ENCODE measurements at regions not wholly inside any gene's neighbourhood (a gene's known extent, or its start where the extent isn't known, plus 50 kb on each side); places are given as distances from the start of the nearest gene placed in this dataset.
"Not testable (repeated sequence)": the region's sequence is repeated elsewhere in the genome, so short reads cannot be mapped to it uniquely, and the experiment has no call there.

- 81 to 87% (median 83%) methylated on average over 9 of the region's 9 CpGs for WGBS, 4 donors
- DNase-seq (no peak), ATAC-seq (no peak)
- TF ChIP-seq, protein P1, sequence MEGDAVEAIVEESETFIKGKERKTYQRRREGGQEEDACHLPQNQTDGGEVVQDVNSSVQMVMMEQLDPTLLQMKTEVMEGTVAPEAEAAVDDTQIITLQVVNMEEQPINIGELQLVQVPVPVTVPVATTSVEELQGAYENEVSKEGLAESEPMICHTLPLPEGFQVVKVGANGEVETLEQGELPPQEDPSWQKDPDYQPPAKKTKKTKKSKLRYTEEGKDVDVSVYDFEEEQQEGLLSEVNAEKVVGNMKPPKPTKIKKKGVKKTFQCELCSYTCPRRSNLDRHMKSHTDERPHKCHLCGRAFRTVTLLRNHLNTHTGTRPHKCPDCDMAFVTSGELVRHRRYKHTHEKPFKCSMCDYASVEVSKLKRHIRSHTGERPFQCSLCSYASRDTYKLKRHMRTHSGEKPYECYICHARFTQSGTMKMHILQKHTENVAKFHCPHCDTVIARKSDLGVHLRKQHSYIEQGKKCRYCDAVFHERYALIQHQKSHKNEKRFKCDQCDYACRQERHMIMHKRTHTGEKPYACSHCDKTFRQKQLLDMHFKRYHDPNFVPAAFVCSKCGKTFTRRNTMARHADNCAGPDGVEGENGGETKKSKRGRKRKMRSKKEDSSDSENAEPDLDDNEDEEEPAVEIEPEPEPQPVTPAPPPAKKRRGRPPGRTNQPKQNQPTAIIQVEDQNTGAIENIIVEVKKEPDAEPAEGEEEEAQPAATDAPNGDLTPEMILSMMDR (IDR thresholded peaks at IDR 0.05): no peak
- no peak for TF ChIP-seq POLR2A (IDR thresholded peaks at IDR 0.05)
- Histone ChIP-seq H3K4me3 (no peak overlapping the region), H3K9me3 (peaks cover 0 to 10% (median 0%) of the 10 kb centered on the region in 12 donors), H3K27ac (no peak overlapping the region), H3K27me3 (no peaks in the 10 kb centered on the region), H3K36me3 (no peaks in the 10 kb centered on the region), H3K4me1 (no peaks in the 10 kb centered on the region)
- intact Hi-C loops (cut with DNase I): no loop called here
These were observed 84.6 kb upstream of the PPP2R3B start for GRCh38 chrX:471281-471680.

- H3K4me1 ChIP-seq; H3K36me3 ChIP-seq; intact Hi-C loops (cut with DNase I); H3K4me3 ChIP-seq; DNase-seq; ATAC-seq; H3K27me3 ChIP-seq; H3K27ac ChIP-seq: not testable (repeated sequence)
- peaks cover 0 to 10% (median 0%) of the 10 kb centered on the region in 12 donors for H3K9me3 ChIP-seq
- 82 to 90% (median 88%) methylated on average over 9 of the region's 9 CpGs for WGBS, 4 donors
These were observed 85.6 kb upstream of the PPP2R3B start for GRCh38 chrX:472275-472674.

GRCh38 chrX:475926-476723, 89.4 kb upstream of the PPP2R3B start:
- Histone ChIP-seq H3K36me3 (no peaks in the 10 kb centered on the region), H3K4me1 (no peaks in the 10 kb centered on the region), H3K4me3 (no peak overlapping the region), H3K9me3 (peaks cover 0 to 8% (median 0%) of the 10 kb centered on the region in 12 donors), H3K27me3 (no peaks in the 10 kb centered on the region), H3K27ac (no peak overlapping the region)
- no peak for DNase-seq
- ATAC-seq: no peak
- 89 to 90% (median 89%) methylated on average over 36 of the region's 36 CpGs for WGBS, 4 donors
- TF ChIP-seq, protein P1 (IDR thresholded peaks at IDR 0.05): no peak
- no peak for TF ChIP-seq POLR2A (IDR thresholded peaks at IDR 0.05)
- intact Hi-C loops (cut with DNase I): no loop called here

- 86 to 89% (median 88%) methylated on average over 21 of the region's 21 CpGs for WGBS, 4 donors
- no peak for ATAC-seq
- no peak for DNase-seq
These were observed 90.0 kb upstream of the PPP2R3B start for GRCh38 chrX:476724-477075.

More at GRCh38 chrX:476724-477075, 90.0 kb upstream of the PPP2R3B start:
- TF ChIP-seq, protein P1 (IDR thresholded peaks at IDR 0.05): no peak
- no peak for TF ChIP-seq POLR2A (IDR thresholded peaks at IDR 0.05)
- H3K27ac ChIP-seq: no peak overlapping the region
- H3K36me3 ChIP-seq: no peaks in the 10 kb centered on the region
- H3K4me3 ChIP-seq: no peak overlapping the region
- no peaks in the 10 kb centered on the region for H3K4me1 ChIP-seq
- intact Hi-C loops (cut with DNase I): no loop called here
- no peaks in the 10 kb centered on the region for H3K27me3 ChIP-seq
- H3K9me3 ChIP-seq: peaks cover 0 to 8% (median 0%) of the 10 kb centered on the region in 12 donors
